Glomerular endothelial cell (primary cell): ENCODE measurements at regions not wholly inside any gene's neighbourhood (a gene's known extent, or its start where the extent isn't known, plus 50 kb on each side); places are given as distances from the start of the nearest gene placed in this dataset.

Source experiments
- DNase-seq: peaks from one replicate; pipeline ENCODE4 v3.0.0-alpha.2; 2011; ENCODE audit warnings: low read depth, low spot score; ENCODE audit errors: extremely low read depth

- no peak for DNase-seq
Measured at GRCh38 chr3:124174910-124175874, 183.3 kb upstream of the ROPN1 start.

- no peak for DNase-seq
Measured at GRCh38 chr3:124177071-124177470, 185.1 kb upstream of the ROPN1 start.

- no peak for DNase-seq
Measured at GRCh38 chr3:124178531-124178930, 186.6 kb upstream of the ROPN1 start.

DNA sequence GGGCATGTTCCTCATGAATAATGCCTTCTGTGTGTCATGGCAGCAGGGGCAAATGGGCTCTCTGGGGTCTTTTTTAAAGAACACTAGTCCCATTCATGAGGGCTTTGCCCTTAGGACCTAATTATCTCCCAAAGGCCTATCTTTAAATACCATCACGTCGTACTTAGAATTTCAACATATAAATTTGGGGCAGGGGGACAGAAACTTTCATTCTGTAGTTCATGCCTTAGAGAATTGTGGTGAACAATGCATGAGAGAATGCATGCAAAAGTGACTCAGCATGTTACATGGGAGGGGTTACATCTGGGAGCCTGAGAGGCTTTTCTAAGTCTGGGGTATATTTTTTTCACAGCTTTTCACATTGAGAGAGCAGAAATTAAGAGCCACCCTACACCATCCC is 208.5 kb upstream of the ROPN1 start:
- DNase-seq, result no peak

DNA sequence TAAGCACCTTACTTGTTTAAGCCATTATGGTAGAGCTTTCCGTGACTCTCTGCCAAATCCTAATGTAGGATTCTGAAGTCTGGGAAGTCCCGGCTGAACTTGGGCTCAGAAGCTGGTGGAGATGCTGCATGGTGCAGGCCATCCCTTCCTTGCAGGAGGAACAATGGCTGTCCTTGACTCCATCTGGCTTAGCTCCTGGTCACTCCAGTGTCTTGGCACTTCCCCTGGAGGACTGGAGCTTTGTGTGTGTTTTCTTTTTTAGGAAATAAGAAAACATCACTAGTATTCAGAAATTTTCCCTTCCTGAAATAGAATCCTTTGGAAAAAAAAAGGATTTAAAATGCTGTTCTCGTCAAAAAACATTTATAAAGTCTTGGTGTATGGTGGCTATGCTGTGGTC is 209.3 kb upstream of the ROPN1 start:
- no peak for DNase-seq

DNA sequence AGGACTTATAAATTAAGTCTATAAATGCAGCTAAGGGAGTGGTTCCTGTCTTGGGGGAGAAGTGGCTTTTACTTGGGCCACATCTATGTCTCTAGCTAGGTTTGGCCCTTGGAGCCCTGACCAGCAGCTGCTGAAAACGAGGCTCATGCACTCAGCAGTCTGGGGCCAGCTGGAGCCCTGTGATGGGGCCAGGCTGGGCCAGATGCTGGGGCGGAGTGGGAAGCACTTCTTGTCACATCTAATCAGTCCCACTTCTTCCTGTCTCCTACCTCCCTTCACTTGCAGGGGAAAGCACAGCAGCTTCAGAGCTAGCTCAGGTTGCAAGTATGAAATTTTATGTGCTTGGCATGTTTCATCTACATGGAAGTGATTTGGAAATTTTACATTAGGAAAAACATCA is 209.9 kb upstream of the ROPN1 start:
- no peak for DNase-seq

DNA sequence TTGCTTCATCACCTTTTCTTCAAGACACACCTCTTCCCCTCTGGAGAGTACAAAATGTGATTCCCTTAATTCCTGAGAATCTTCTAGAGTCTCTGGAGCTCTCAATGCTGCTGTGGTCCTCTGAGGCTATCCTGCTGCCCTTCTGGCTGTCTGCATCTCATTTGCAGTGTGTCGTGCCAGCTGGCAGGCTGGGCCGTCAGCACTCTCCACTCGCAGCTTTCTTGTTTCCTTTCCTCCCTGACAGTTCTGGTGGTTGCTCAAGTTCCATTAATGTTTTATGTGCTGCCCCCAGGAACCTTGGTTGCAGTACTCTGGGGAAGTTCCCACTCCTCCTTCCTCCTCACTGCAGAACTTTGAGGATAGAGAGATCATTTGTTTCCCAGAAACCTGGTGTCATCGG is 210.8 kb upstream of the ROPN1 start:
- no peak for DNase-seq

DNA sequence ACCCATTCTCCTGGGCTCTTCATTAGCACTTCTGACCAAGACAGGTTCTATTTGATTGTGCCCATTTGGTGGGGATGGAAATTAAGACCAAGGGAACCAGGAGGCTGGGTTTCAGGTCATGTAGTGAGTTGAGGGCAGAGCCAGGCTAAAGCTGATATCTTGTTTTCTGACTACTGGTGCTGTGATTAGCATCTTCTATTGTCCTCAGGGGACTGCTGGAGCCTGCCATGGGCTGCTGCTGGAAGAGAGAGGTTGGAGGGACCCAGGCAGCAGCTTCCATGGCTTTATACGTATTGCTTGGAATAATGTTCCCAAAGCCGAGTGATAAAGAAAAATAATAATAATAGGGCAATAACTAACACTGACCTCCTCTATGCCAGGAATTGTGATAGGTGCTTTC is 211.4 kb upstream of the ROPN1 start:
- DNase-seq, result no peak

GRCh38 chr3:124206225-124207055 is 214.5 kb upstream of the ROPN1 start:
- DNase-seq, result no peak

- DNase-seq, result no peak
Measured at GRCh38 chr3:124207077-124207476, 215.2 kb upstream of the ROPN1 start.

DNA sequence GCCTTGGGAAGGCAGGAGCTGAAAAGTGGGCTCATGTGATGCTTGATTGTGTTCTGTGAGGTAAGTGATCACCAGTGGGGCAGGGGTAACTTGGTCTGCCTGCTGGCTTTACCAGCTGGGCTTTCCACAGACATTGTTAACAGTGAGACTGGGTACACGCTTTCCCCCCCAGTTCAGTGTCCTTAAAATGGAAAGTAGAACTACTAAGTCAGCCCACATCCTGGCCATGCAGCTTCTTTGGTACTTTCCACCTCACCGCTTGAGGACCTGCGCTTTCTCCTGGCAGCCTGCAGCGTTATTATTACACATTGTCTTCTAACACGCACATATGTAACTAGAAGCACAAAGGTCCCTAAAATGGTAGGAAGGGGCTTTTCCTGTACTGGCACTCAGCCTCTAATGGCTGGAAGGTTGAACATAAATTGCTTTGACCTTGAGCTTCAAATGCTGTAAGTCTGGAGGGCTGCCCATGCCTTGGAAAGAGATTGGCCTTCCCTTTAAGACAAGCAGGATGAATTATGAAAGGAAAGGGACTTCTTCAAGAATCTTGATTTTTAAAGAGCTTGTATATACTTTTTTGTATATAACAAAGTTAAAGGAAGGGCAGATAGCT is 216.1 kb upstream of the ROPN1 start:
- no peak for DNase-seq

DNA sequence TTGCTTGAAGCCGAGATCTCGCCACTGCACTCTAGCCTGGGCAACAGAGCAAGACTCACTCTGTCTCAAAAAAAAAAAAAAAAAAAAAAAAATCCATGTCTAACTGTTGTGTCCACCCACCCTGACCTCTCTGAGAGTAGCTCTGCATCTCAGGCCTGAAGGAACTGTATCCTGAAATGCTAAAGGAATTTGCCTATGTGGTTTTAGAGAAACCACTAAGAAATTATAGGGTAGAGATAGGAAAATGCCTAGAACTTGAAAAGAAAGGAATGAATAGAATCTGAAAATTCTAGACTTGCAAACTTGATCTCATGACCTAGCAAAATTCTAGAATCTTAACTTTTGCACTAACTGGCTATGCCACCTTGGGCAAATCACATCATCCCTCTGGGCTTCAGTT is 217.5 kb upstream of the ROPN1 start:
- no peak for DNase-seq

- no peak for DNase-seq
Measured at GRCh38 chr3:124210899-124211298, 219.0 kb upstream of the ROPN1 start.

DNA sequence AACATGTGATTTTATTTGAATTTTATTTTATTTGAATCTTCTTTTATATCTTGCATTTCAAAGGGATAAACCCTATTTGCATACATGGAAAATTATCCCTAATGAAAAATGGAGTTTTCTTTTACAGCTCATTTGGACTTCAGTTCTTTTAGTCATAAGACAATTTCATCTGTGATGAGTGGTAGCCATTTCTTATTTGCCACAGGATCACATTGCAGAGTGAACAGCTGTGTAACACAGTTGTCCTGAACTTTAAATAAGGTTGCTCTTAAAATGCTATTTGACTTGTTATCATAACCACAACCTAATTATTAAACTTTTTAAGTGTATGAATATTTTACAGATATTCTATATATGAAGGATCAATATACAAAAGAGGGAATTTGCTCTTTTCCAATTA is 221.7 kb upstream of the ROPN1 start:
- DNase-seq, result no peak

DNA sequence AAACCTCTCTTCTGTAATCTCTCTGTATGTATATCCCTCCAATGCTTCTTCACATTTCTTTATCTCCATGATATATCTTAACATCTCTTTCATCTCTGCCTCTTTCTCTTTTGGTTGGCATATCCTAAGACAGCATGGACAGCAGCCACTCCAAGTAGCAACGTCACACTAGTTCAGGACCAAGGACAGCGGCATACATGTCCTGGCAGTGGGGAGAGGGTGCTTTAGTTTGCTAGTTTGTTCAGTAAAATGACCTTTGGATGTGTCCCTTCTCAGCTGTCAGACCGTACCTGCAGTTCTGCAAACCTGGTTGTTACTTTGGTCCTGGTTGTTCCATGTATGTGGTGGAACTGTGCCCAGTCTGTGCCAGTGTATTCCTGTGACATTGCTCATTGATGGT is 225.6 kb upstream of the ROPN1 start:
- DNase-seq, result peak; percentile 25

- DNase-seq, result no peak
Measured at GRCh38 chr3:124221422-124221821, 229.5 kb upstream of the ROPN1 start.

DNA sequence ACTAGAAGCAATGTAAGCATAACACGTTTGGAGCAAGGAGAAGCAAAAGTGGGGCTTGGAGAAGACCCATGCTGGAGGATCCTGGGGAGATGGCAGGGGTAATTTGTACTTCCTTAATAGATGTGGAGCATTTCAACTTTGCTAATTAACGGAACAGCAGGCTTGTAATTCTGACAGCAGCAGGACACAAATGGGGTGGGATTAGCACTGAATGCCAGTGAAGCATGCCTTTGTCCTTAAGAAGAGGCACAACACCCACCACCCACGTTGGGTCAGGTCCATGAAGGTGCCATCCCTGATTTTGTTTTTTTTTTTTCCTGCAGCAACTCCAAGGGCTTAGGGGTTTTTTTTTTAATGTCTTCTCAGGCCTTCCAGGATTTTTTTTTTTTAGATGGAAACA is 231.9 kb upstream of the ROPN1 start:
- DNase-seq, result no peak

- DNase-seq, result no peak
Measured at GRCh38 chr3:124227150-124227630, 235.3 kb upstream of the ROPN1 start.

GRCh38 chr3:124229420-124229819 is 237.5 kb upstream of the ROPN1 start:
- no peak for DNase-seq

GRCh38 chr3:124229836-124230235 is 237.9 kb upstream of the ROPN1 start:
- no peak for DNase-seq

DNA sequence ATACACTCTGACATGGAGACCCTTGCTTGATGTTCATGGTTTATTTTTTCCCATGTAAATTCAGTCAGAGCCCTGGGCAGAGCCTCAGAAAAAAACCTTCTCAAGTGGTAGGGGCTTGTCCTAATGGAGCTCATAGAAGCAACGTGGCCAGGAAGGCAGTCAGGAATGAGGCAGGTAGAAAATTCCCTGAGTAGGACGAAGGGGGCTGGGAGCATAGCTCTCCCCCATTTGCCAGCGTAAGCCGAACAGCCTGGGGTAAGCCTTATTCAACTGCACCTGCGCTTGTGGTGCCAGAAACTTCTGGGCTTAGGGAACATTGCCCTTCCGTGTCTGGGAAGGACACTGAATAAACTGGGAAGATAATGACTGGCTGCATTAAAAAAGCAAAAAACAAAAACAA is 238.5 kb upstream of the ROPN1 start:
- DNase-seq, result no peak
